ENCODE measurements at regions not wholly inside any gene's neighbourhood (a gene's known extent, or its start where the extent isn't known, plus 50 kb on each side); places are given as distances from the start of the nearest gene placed in this dataset.

DNA sequence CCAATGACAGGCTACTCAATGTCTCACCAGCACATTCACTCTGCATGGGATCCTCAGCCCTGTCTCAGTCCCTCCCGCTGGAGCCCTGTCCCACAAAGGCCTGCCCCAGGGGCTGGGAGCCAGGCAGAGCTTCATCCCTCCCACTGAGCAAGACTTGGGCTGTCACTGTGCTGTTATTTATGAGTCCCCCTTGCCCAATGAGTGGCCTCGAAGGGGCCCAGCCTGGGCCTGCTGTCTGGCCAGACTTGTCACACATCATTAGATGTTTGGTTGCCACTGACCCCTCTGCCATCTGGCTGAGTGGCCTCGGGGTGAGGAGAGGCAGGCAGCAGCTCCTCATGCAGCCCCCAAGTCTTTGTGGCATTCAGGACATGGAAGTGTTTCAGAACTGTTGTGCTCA lies 330.6 kb upstream of the SKOR2 start:
- no peak for TF ChIP-seq MYC (IDR thresholded peaks at IDR 0.05; ENCODE audit: low read depth, low read length)
- TF ChIP-seq POLR2A (IDR thresholded peaks at IDR 0.05; ENCODE audit: extremely low read depth, insufficient read length), result no peak
- TF ChIP-seq, protein P1, sequence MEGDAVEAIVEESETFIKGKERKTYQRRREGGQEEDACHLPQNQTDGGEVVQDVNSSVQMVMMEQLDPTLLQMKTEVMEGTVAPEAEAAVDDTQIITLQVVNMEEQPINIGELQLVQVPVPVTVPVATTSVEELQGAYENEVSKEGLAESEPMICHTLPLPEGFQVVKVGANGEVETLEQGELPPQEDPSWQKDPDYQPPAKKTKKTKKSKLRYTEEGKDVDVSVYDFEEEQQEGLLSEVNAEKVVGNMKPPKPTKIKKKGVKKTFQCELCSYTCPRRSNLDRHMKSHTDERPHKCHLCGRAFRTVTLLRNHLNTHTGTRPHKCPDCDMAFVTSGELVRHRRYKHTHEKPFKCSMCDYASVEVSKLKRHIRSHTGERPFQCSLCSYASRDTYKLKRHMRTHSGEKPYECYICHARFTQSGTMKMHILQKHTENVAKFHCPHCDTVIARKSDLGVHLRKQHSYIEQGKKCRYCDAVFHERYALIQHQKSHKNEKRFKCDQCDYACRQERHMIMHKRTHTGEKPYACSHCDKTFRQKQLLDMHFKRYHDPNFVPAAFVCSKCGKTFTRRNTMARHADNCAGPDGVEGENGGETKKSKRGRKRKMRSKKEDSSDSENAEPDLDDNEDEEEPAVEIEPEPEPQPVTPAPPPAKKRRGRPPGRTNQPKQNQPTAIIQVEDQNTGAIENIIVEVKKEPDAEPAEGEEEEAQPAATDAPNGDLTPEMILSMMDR (IDR thresholded peaks at IDR 0.05; ENCODE audit: low read depth, low read length), result no peak
- TF ChIP-seq, protein P2, sequence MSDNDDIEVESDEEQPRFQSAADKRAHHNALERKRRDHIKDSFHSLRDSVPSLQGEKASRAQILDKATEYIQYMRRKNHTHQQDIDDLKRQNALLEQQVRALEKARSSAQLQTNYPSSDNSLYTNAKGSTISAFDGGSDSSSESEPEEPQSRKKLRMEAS (IDR thresholded peaks at IDR 0.05; ENCODE audit: low read depth, low read length), result no peak
- no peak for DNase-seq (ENCODE audit: low read depth)
- no peak overlapping the region for H3K4me3 ChIP-seq (ENCODE audit: low read depth, low read length)

DNA sequence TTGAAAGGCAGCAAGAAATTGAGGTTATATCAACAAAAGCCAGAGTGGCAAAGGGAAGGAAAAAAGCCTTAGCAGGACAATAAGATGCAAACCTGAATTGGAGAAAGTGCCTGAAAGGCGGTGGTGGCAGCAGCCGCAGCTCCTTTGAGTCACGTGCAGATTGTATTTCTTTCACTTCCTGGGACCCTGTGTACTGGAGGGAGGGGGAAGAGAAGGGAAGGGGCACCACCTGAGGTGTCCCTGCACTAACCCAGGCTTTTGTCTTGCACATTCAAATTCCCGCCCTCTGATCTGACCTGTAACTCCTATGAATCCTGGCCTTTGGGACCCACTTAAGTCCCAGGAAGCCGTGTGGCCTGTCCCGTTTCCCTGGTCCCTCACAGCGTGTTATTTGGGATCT lies 326.1 kb upstream of the SKOR2 start:
- no peak for DNase-seq (ENCODE audit: low read depth)
- TF ChIP-seq, protein P2 (IDR thresholded peaks at IDR 0.05; ENCODE audit: low read depth, low read length), result no peak
- TF ChIP-seq MYC (IDR thresholded peaks at IDR 0.05; ENCODE audit: low read depth, low read length) (no peak), POLR2A (IDR thresholded peaks at IDR 0.05; ENCODE audit: extremely low read depth, insufficient read length) (no peak)
- TF ChIP-seq, protein P1 (IDR thresholded peaks at IDR 0.05; ENCODE audit: low read depth, low read length), result no peak
- H3K4me3 ChIP-seq (ENCODE audit: low read depth, low read length), result no peak overlapping the region

DNA sequence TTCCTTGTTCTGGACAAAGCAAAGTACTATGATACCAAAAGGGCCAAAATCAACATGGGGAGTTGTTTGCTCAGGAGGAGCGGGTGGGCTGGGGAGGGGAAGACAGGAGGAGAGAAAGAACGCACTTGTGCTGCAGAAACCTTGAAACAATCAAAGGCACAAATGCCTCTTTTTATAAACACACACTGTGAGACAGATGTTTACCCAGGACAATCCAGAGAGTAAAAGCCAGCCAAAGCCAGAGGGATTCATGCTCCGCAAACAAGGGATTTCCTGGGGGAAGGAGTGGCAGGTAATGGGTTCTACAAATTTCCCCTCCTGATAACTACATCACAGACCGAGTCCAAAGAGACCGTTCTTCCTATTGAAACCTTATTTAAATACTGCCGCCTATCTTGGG lies 323.5 kb upstream of the SKOR2 start:
- H3K4me3 ChIP-seq (ENCODE audit: low read depth, low read length), result no peak overlapping the region
- TF ChIP-seq POLR2A (IDR thresholded peaks at IDR 0.05; ENCODE audit: extremely low read depth, insufficient read length) (no peak), MYC (IDR thresholded peaks at IDR 0.05; ENCODE audit: low read depth, low read length) (no peak)
- TF ChIP-seq, protein P2 (IDR thresholded peaks at IDR 0.05; ENCODE audit: low read depth, low read length), result no peak
- TF ChIP-seq, protein P1 (IDR thresholded peaks at IDR 0.05; ENCODE audit: low read depth, low read length), result no peak
- DNase-seq (ENCODE audit: low read depth), result no peak

DNA sequence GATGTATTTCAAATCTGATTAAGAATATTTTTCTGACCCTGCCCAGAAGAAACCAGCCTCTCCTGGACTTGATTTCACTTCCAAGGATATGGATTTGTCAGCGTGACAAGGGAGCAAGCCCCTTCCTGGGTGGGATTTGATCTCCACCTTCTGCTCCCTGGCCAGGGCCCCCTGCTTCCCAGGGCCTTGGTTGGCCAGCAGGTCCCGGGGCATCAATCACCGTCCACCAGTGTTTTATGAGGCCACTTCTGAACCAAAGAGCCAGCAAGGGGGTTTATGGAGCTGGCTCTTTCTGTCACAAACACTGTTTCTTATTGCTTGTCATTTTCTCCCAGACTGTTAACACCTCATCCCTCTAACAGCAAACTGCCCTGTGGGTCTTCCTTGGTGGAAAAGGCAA lies 320.5 kb upstream of the SKOR2 start:
- H3K4me3 ChIP-seq (ENCODE audit: low read depth, low read length), result no peak overlapping the region
- DNase-seq (ENCODE audit: low read depth), result no peak
- TF ChIP-seq MYC (IDR thresholded peaks at IDR 0.05; ENCODE audit: low read depth, low read length) (no peak), POLR2A (IDR thresholded peaks at IDR 0.05; ENCODE audit: extremely low read depth, insufficient read length) (no peak)
- TF ChIP-seq, protein P2 (IDR thresholded peaks at IDR 0.05; ENCODE audit: low read depth, low read length), result no peak
- TF ChIP-seq, protein P1 (IDR thresholded peaks at IDR 0.05; ENCODE audit: low read depth, low read length), result no peak

DNA sequence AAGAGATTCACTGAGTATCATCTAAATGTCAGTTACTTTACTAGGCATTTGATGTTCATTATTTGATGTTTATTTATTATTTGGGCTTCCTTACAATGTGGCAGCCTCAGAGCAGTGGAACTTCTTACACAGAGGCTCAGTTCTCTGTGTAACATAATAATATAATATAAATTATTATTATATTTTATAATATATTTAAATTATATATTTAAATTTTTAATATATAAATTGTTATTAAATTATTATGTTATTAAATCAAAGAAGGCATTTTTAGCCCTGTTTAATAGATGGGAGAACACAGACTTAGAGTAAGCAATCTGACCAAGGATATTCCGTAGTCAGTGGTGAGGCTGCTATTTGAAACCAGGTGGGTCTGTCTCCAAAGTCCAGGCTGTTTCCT lies 315.3 kb upstream of the SKOR2 start:
- H3K4me3 ChIP-seq (ENCODE audit: low read depth, low read length), result no peak overlapping the region
- TF ChIP-seq MYC (IDR thresholded peaks at IDR 0.05; ENCODE audit: low read depth, low read length) (no peak), POLR2A (IDR thresholded peaks at IDR 0.05; ENCODE audit: extremely low read depth, insufficient read length) (no peak)
- TF ChIP-seq, protein P1 (IDR thresholded peaks at IDR 0.05; ENCODE audit: low read depth, low read length), result no peak
- TF ChIP-seq, protein P2 (IDR thresholded peaks at IDR 0.05; ENCODE audit: low read depth, low read length), result no peak
- DNase-seq (ENCODE audit: low read depth), result no peak
